IMR-90 (cell line): ENCODE measurements at regions not wholly inside any gene's neighbourhood (a gene's known extent, or its start where the extent isn't known, plus 50 kb on each side); places are given as distances from the start of the nearest gene placed in this dataset.

ENCODE experiments used
- ATAC-seq: fragments of 200-7000 bp; cut with Tn5 transposase; 2 replicates; pipeline ENCODE4 v1.9.1; 2020; ENCODE audit warnings: low read depth, mild to moderate bottlenecking, moderate library complexity
- BruUV-seq: library from RNA; stranded (reverse); fragments of 400-500 nt; replicated peaks from 2 replicates; lab custom pipeline; 2021; lab: Mats Ljungman, UMichigan
- CTCF ChIA-PET: fragments of 300-600 bp; formaldehyde crosslinking; extraction: SDS; loops from one replicate; lab custom pipeline; 2021; ENCODE audit warnings: antibody characterized with exemption; lab: Yijun Ruan, JAX
- POLR2A ChIA-PET: fragments of 300-600 bp; sonication (Branson Sonifier 250); formaldehyde crosslinking; loops from one replicate; lab custom pipeline; 2022; ENCODE audit warnings: antibody characterized with exemption; ENCODE audit not compliant: unreplicated experiment; lab: Charles Lee
- DNase-seq: peaks from one replicate; pipeline ENCODE4 v3.0.0; 2013
- H2AFZ ChIP-seq: replicated peaks from 2 replicates; pipeline ENCODE3; 2013; ENCODE audit warnings: low read length, mild to moderate bottlenecking; ENCODE audit not compliant: poor library complexity
- H2AK5ac ChIP-seq: 2 replicates; pipeline ENCODE4 v1.6.1; 2013; ENCODE audit warnings: low read depth, low read length, inconsistent platforms
- H2AK9ac ChIP-seq: replicated peaks from 2 replicates; pipeline ENCODE3; 2013; ENCODE audit warnings: mild to moderate bottlenecking, low read depth, low read length, moderate library complexity; ENCODE audit not compliant: poor library complexity
- H2BK120ac ChIP-seq: 2 replicates; pipeline ENCODE4 v1.6.1; 2013; ENCODE audit warnings: low read depth, low read length, inconsistent platforms
- H2BK15ac ChIP-seq: 3 replicates; pipeline ENCODE4 v1.6.1; 2013; ENCODE audit warnings: low read depth, low read length, inconsistent platforms
- H2BK20ac ChIP-seq: 2 replicates; pipeline ENCODE4 v1.6.1; 2013; ENCODE audit warnings: low read depth, mild to moderate bottlenecking, inconsistent platforms, low read length, moderate library complexity
- H2BK5ac ChIP-seq: 2 replicates; pipeline ENCODE4 v1.6.1; 2013; ENCODE audit warnings: mild to moderate bottlenecking, low read depth, low read length, inconsistent platforms; ENCODE audit not compliant: poor library complexity, severe bottlenecking
- H3K14ac ChIP-seq: replicated peaks from 2 replicates; pipeline ENCODE4 v1.6.1; 2013; ENCODE audit warnings: low read depth, low read length, inconsistent platforms
- H3K18ac ChIP-seq: 2 replicates; pipeline ENCODE4 v1.6.1; 2013; ENCODE audit warnings: low read depth, low read length, control low read depth
- H3K23ac ChIP-seq: 2 replicates; pipeline ENCODE4 v1.6.1; 2013; ENCODE audit warnings: low read depth, low read length, inconsistent platforms
- H3K27ac ChIP-seq: 2 replicates; pipeline ENCODE4 v1.5.1; 2013; ENCODE audit warnings: mild to moderate bottlenecking, control low read depth, low read length; ENCODE audit not compliant: insufficient read depth
- H3K27me3 ChIP-seq: 2 replicates; pipeline ENCODE4 v1.6.1; 2013; ENCODE audit warnings: low read length; ENCODE audit not compliant: control insufficient read depth, insufficient read depth
- H3K36me3 ChIP-seq: 2 replicates; pipeline ENCODE4 v1.6.1; 2013; ENCODE audit warnings: low read length, mixed read lengths; ENCODE audit not compliant: control insufficient read depth, insufficient read depth
- H3K4ac ChIP-seq: 2 replicates; pipeline ENCODE4 v1.6.1; 2013; ENCODE audit warnings: low read depth, low read length, inconsistent platforms
- H3K4me1 ChIP-seq: 2 replicates; pipeline ENCODE4 v1.6.1; 2013; ENCODE audit warnings: low read length, mixed read lengths; ENCODE audit not compliant: control insufficient read depth, insufficient read depth
- H3K4me2 ChIP-seq: 2 replicates; pipeline ENCODE4 v1.6.1; 2013; ENCODE audit warnings: low read depth, mild to moderate bottlenecking, control low read depth, low read length, moderate library complexity
- H3K4me3 ChIP-seq: 2 replicates; pipeline ENCODE4 v1.5.1; 2013; ENCODE audit warnings: low read depth, mild to moderate bottlenecking, control low read depth, low read length, moderate library complexity; ENCODE audit not compliant: insufficient read depth
- H3K56ac ChIP-seq: 2 replicates; pipeline ENCODE4 v1.6.1; 2013; ENCODE audit warnings: low read length, inconsistent platforms; ENCODE audit not compliant: insufficient read depth; ENCODE audit errors: extremely low read depth
- H3K79me1 ChIP-seq, 2 experiments: 2 replicates each; pipeline ENCODE4 v1.6.1; 2013; ENCODE audit warnings: low read length in 2 of 2, inconsistent platforms in 1 of 2, low read depth in 1 of 2
- H3K9ac ChIP-seq: 2 replicates; pipeline ENCODE4 v1.6.1; 2013; ENCODE audit warnings: low read depth, low read length, control low read depth
- H3K9me1 ChIP-seq: 2 replicates; pipeline ENCODE4 v1.6.1; 2013; ENCODE audit warnings: low read length, inconsistent platforms; ENCODE audit not compliant: insufficient read depth
- H3K9me3 ChIP-seq: 2 replicates; pipeline ENCODE4 v1.6.1; 2013; ENCODE audit warnings: low read length; ENCODE audit not compliant: control insufficient read depth, insufficient read depth
- H4K20me1 ChIP-seq: 2 replicates; pipeline ENCODE4 v1.6.1; 2013; ENCODE audit warnings: low read length, inconsistent platforms; ENCODE audit not compliant: insufficient read depth
- H4K5ac ChIP-seq: 2 replicates; pipeline ENCODE4 v1.6.1; 2013; ENCODE audit warnings: mild to moderate bottlenecking, low read depth, low read length, control low read depth
- H4K8ac ChIP-seq, 2 experiments: 2 replicates each; pipeline ENCODE4 v1.6.1; 2013; ENCODE audit warnings: low read depth in 2 of 2, low read length in 2 of 2, control low read depth in 1 of 2, inconsistent platforms in 1 of 2
- H4K91ac ChIP-seq: 2 replicates; pipeline ENCODE4 v1.6.1; 2013; ENCODE audit warnings: low read depth, low read length, inconsistent platforms; ENCODE audit not compliant: insufficient read depth
- BHLHE40 ChIP-seq: fragments of 150-350 bp; IDR thresholded peaks from 2 replicates; pipeline ENCODE4 v1.6.1; 2016; ENCODE audit warnings: mild to moderate bottlenecking, low read depth, low read length
- FOS ChIP-seq: fragments of 150-350 bp; IDR thresholded peaks from 2 replicates; pipeline ENCODE4 v1.6.1; 2016; ENCODE audit warnings: low read depth, low read length
- MAZ ChIP-seq: IDR thresholded peaks from 2 replicates; pipeline ENCODE4 v1.6.1; 2012; ENCODE audit warnings: low read depth, mild to moderate bottlenecking, low read length, improper control_type of control experiment, moderate library complexity, borderline replicate concordance
- NFE2L2 ChIP-seq: fragments of 150-350 bp; IDR thresholded peaks from 2 replicates; pipeline ENCODE4 v1.6.1; 2016; ENCODE audit warnings: low read depth, mild to moderate bottlenecking, low read length
- RCOR1 ChIP-seq: IDR thresholded peaks from 2 replicates; pipeline ENCODE4 v1.6.1; 2012; ENCODE audit warnings: mild to moderate bottlenecking, low read length, improper control_type of control experiment; ENCODE audit not compliant: insufficient replicate concordance
- RFX5 ChIP-seq: IDR thresholded peaks from 2 replicates; pipeline ENCODE4 v1.8.0; 2012; ENCODE audit warnings: low read depth, mild to moderate bottlenecking, low read length, moderate library complexity
- SMC3 ChIP-seq: fragments of 150-350 bp; IDR thresholded peaks from 2 replicates; pipeline ENCODE4 v1.6.1; 2016; ENCODE audit warnings: low read depth, mild to moderate bottlenecking, antibody characterized with exemption, low read length, moderate library complexity
- WGBS, 2 experiments: methylation state at CpG; one replicate each; pipeline versions ENCODE4 v1.1.5 to v1.1.7; 2013; ENCODE audit warnings: missing lambda C conversion rate in 2 of 2; ENCODE audit not compliant: insufficient read length in 1 of 2; ENCODE audit errors: extremely low coverage in 2 of 2; 5-methylcytosine and 5-hydroxymethylcytosine counted together
- dilution Hi-C: fragments of 300-500 bp; cut with HindIII; formaldehyde crosslinking; loops from one replicate; pipeline ENCODE4 v1.14.3; 2018; ENCODE audit warnings: low sequenced_read_pairs; ENCODE audit not compliant: unreplicated experiment
- in situ Hi-C: fragments of 300-500 bp; cut with MboI; formaldehyde crosslinking; loops from 3 replicates; pipeline ENCODE4 v1.14.3; 2019; ENCODE audit warnings: low sequenced_read_pairs, inconsistent platforms, mixed read lengths
- intact Hi-C: fragments of 100-400 bp; cut with micrococcal nuclease; formaldehyde crosslinking; loops from 2 replicates; pipeline ENCODE4 v1.10.0; 2022
- TF ChIP-seq, protein P1 (sequence below): conservative IDR thresholded peaks from 2 replicates; pipeline ENCODE4 v1.5.1; 2012; ENCODE audit warnings: mild to moderate bottlenecking, low read depth, low read length, improper control_type of control experiment
- TF ChIP-seq, protein P2 (sequence below): fragments of 150-350 bp; IDR thresholded peaks from 2 replicates; pipeline ENCODE4 v1.6.1; 2017; ENCODE audit warnings: mild to moderate bottlenecking, antibody characterized with exemption, low read length, low read depth

DNA sequence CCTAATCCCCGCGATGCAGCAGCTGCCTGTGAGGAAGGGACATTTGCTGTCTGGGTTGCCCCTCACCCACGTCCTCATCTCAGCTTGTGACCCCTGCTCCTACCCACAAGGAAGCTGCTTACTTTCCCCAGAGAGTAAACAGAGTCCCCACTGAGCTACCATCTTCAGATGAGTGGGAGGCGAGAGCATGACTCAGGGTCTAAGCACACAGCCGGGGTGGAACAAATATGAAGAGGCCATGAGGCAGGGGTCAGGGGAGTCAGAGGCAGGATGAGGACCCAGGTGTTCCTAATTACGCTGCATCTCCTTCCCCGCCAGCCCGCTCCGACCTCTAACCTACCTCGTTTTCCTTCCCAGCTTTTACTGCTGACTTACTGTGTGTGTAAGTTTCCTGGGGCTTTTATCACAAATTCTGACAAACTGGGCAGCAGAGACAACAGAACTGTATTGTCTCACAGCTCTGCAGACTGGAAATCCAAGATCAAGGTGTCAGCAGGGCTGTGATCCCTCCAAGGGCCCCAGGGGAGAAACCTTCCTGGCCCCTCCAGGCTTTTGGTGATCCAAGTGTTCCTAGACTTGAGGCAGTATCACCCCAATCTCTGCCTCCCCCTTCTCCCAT is 94.0 kb upstream of the DNAH5 start:
- Histone ChIP-seq H2BK120ac (peak overlapping the region; percentile 100), H2BK15ac (peak overlapping the region; percentile 100; the same call in 2 of the 3 replicates), H3K4me3 (no peak overlapping the region), H2AFZ (peak overlapping the region; percentile 65), H4K5ac (peak overlapping the region; percentile 93), H3K27me3 (no peaks in the 10 kb centered on the region), H3K56ac (peak overlapping the region; percentile 100), H2AK9ac (peak overlapping the region; percentile 91), H3K36me3 (no peaks in the 10 kb centered on the region), H3K4ac (peak overlapping the region; percentile 100), H4K8ac (peak overlapping the region; percentile 99 to 100), H3K9me3 (no peaks in the 10 kb centered on the region), H4K91ac (peak overlapping the region; percentile 100), H3K9me1 (peaks cover 37% of the 10 kb centered on the region), H2BK5ac (peak overlapping the region; percentile 98), H2BK20ac (peak overlapping the region; percentile 100), H3K4me2 (peak overlapping the region; percentile 44; the same call in 1 of the 2 replicates), H3K79me1 (peaks cover 40 to 67% of the 10 kb centered on the region in 2 experiments), H2AK5ac (peak overlapping the region; percentile 100), H3K18ac (peak overlapping the region; percentile 98), H3K4me1 (peaks cover 50% of the 10 kb centered on the region), H3K27ac (peak overlapping the region; percentile 98), H3K9ac (peak overlapping the region; percentile 70), H3K14ac (peak overlapping the region; percentile 99), H3K23ac (peak overlapping the region; percentile 98; the same call in 1 of the 2 replicates), H4K20me1 (no peaks in the 10 kb centered on the region)
- DNase-seq (peak; percentile 97), ATAC-seq (peak; percentile 66)
- TF ChIP-seq NFE2L2 (peak; percentile 73; the same call in 1 of the 2 replicates), BHLHE40 (peak; percentile 52; the same call in 1 of the 2 replicates), RFX5 (no peak), RCOR1 (peak; percentile 93), SMC3 (no peak), FOS (peak; percentile 94), MAZ (peak; percentile 76; the same call in 1 of the 2 replicates)
- TF ChIP-seq, protein P1, sequence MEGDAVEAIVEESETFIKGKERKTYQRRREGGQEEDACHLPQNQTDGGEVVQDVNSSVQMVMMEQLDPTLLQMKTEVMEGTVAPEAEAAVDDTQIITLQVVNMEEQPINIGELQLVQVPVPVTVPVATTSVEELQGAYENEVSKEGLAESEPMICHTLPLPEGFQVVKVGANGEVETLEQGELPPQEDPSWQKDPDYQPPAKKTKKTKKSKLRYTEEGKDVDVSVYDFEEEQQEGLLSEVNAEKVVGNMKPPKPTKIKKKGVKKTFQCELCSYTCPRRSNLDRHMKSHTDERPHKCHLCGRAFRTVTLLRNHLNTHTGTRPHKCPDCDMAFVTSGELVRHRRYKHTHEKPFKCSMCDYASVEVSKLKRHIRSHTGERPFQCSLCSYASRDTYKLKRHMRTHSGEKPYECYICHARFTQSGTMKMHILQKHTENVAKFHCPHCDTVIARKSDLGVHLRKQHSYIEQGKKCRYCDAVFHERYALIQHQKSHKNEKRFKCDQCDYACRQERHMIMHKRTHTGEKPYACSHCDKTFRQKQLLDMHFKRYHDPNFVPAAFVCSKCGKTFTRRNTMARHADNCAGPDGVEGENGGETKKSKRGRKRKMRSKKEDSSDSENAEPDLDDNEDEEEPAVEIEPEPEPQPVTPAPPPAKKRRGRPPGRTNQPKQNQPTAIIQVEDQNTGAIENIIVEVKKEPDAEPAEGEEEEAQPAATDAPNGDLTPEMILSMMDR: no peak
- TF ChIP-seq, protein P2, sequence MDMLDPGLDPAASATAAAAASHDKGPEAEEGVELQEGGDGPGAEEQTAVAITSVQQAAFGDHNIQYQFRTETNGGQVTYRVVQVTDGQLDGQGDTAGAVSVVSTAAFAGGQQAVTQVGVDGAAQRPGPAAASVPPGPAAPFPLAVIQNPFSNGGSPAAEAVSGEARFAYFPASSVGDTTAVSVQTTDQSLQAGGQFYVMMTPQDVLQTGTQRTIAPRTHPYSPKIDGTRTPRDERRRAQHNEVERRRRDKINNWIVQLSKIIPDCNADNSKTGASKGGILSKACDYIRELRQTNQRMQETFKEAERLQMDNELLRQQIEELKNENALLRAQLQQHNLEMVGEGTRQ: peak; percentile 23; the same call in 1 of the 2 replicates
- in situ Hi-C loops (no loop called here), dilution Hi-C loops (no loop called here), intact Hi-C loops (no loop called here)
- no TSS peak for BruUV-seq
- CTCF ChIA-PET: interaction anchor here (0.6 to 1.2 kb wide), 3 partner anchors 31 to 404 kb away, joined by 3 to 6 read pairs (median 4); no protein-coding TSS in a partner anchor
- no CpG with 5 or more reads among the region's 10 CpGs for WGBS, 2 experiments
- POLR2A ChIA-PET: interaction anchor here (0.7 to 1.2 kb wide), 4 partner anchors 13 to 105 kb away, joined by 3 to 8 read pairs (median 4); partner anchors contain the start of gene TRIO
